ENCODE measurements at regions not wholly inside any gene's neighbourhood (a gene's known extent, or its start where the extent isn't known, plus 50 kb on each side); places are given as distances from the start of the nearest gene placed in this dataset.

DNA sequence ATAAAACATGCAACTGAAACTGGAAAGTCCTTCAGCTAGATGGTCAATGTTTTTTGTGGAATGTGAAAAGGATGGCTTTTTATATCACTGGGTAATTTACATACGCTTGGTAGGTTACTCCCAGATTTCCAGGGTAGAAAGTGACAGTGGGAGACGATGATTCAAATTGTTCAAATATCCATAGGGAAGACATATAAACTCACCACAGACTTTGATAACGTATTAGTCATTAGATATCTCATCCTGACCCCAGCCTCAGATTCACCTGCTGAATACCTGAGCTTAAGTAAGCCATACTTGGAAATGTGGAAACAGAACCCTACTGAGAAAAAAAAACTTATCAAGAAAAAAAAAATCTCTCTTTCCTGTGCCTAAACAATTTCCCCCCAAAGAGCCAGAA lies 169.4 kb downstream of the ZNF674 start (continued):
- TF ChIP-seq, protein P1, sequence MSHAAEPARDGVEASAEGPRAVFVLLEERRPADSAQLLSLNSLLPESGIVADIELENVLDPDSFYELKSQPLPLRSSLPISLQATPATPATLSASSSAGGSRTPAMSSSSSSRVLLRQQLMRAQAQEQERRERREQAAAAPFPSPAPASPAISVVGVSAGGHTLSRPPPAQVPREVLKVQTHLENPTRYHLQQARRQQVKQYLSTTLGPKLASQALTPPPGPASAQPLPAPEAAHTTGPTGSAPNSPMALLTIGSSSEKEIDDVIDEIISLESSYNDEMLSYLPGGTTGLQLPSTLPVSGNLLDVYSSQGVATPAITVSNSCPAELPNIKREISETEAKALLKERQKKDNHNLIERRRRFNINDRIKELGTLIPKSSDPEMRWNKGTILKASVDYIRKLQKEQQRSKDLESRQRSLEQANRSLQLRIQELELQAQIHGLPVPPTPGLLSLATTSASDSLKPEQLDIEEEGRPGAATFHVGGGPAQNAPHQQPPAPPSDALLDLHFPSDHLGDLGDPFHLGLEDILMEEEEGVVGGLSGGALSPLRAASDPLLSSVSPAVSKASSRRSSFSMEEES (CRISPR knock-in tag; IDR thresholded peaks at IDR 0.05) = no peak
- TF ChIP-seq HDAC2 (IDR thresholded peaks at IDR 0.05) (no peak), SETDB1 (IDR thresholded peaks at IDR 0.05; ENCODE audit: low read length) (no peak), MED1 (CRISPR knock-in tag; IDR thresholded peaks at IDR 0.05; ENCODE audit: borderline replicate concordance) (no peak)
- TF ChIP-seq, protein P2, sequence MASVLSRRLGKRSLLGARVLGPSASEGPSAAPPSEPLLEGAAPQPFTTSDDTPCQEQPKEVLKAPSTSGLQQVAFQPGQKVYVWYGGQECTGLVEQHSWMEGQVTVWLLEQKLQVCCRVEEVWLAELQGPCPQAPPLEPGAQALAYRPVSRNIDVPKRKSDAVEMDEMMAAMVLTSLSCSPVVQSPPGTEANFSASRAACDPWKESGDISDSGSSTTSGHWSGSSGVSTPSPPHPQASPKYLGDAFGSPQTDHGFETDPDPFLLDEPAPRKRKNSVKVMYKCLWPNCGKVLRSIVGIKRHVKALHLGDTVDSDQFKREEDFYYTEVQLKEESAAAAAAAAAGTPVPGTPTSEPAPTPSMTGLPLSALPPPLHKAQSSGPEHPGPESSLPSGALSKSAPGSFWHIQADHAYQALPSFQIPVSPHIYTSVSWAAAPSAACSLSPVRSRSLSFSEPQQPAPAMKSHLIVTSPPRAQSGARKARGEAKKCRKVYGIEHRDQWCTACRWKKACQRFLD (CRISPR knock-in tag; IDR thresholded peaks at IDR 0.05) = no peak
- TF ChIP-seq, protein P3, sequence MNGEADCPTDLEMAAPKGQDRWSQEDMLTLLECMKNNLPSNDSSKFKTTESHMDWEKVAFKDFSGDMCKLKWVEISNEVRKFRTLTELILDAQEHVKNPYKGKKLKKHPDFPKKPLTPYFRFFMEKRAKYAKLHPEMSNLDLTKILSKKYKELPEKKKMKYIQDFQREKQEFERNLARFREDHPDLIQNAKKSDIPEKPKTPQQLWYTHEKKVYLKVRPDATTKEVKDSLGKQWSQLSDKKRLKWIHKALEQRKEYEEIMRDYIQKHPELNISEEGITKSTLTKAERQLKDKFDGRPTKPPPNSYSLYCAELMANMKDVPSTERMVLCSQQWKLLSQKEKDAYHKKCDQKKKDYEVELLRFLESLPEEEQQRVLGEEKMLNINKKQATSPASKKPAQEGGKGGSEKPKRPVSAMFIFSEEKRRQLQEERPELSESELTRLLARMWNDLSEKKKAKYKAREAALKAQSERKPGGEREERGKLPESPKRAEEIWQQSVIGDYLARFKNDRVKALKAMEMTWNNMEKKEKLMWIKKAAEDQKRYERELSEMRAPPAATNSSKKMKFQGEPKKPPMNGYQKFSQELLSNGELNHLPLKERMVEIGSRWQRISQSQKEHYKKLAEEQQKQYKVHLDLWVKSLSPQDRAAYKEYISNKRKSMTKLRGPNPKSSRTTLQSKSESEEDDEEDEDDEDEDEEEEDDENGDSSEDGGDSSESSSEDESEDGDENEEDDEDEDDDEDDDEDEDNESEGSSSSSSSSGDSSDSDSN (IDR thresholded peaks at IDR 0.05; ENCODE audit: borderline replicate concordance in 1 of 2, low read depth in 2 of 2, low read length in 2 of 2) = no peak
